BJ (cell line): ENCODE measurements at regions not wholly inside any gene's neighbourhood (a gene's known extent, or its start where the extent isn't known, plus 50 kb on each side); places are given as distances from the start of the nearest gene placed in this dataset.

ENCODE experiments used
- CTCF ChIA-PET: fragments of 350-600 bp; formaldehyde crosslinking; extraction: SDS; loops from one replicate; lab custom pipeline; 2021; ENCODE audit warnings: antibody characterized with exemption, inconsistent platforms; lab: Yijun Ruan, JAX
- POLR2A ChIA-PET: fragments of 300-600 bp; sonication (Branson Sonifier 250); formaldehyde crosslinking; extraction: SDS; loops from one replicate; lab custom pipeline; 2021; ENCODE audit warnings: antibody characterized with exemption; lab: Charles Lee
- DNase-seq: peaks from one replicate; pipeline ENCODE4 v3.0.0-alpha.2; 2011; ENCODE audit warnings: low read depth
- H3K27me3 ChIP-seq: 2 replicates; pipeline ENCODE4 v1.6.0; 2011; ENCODE audit warnings: low read length; ENCODE audit not compliant: control insufficient read depth, insufficient read depth
- H3K36me3 ChIP-seq: 2 replicates; pipeline ENCODE4 v1.5.1; 2011; ENCODE audit warnings: low read length; ENCODE audit not compliant: control insufficient read depth, insufficient read depth
- H3K4me3 ChIP-seq: 2 replicates; pipeline ENCODE4 v1.5.1; 2011; ENCODE audit warnings: low read depth, mild to moderate bottlenecking, control low read depth, low read length
- CTCF ChIP-seq: IDR thresholded peaks from 2 replicates; pipeline ENCODE4 v1.5.1; 2011; ENCODE audit warnings: low read depth, mild to moderate bottlenecking, control low read depth, inconsistent platforms, low read length, moderate library complexity; ENCODE audit not compliant: insufficient read depth

GRCh38 chr15:29346998-29347397 lies 77.4 kb upstream of the NSMCE3 start:
- POLR2A ChIA-PET = no interaction called here
- Histone ChIP-seq H3K27me3 (no peaks in the 10 kb centered on the region), H3K36me3 (no peaks in the 10 kb centered on the region), H3K4me3 (no peak overlapping the region)
- CTCF ChIA-PET = no interaction called here
- TF ChIP-seq CTCF = no peak
- no peak for DNase-seq

GRCh38 chr15:29345549-29346525 lies 76.2 kb upstream of the NSMCE3 start:
- TF ChIP-seq CTCF = no peak
- CTCF ChIA-PET = no interaction called here

GRCh38 chr15:29344474-29344873 lies 74.9 kb upstream of the NSMCE3 start:
- TF ChIP-seq CTCF = no peak
- CTCF ChIA-PET = interaction anchor here (0.5 to 0.9 kb wide), 2 partner anchors 45 to 242 kb away, joined by 3 read pairs; no protein-coding TSS in a partner anchor

More at GRCh38 chr15:29345549-29346525, 76.2 kb upstream of the NSMCE3 start:
- POLR2A ChIA-PET = no interaction called here
- no peak overlapping the region for H3K4me3 ChIP-seq
- no peaks in the 10 kb centered on the region for H3K36me3 ChIP-seq
- no peaks in the 10 kb centered on the region for H3K27me3 ChIP-seq
- DNase-seq = no peak

GRCh38 chr15:29343229-29343628 lies 73.6 kb upstream of the NSMCE3 start:
- Histone ChIP-seq H3K36me3 (no peaks in the 10 kb centered on the region), H3K4me3 (no peak overlapping the region), H3K27me3 (no peaks in the 10 kb centered on the region)
- CTCF ChIA-PET = no interaction called here
- no peak for TF ChIP-seq CTCF
- POLR2A ChIA-PET = no interaction called here
- no peak for DNase-seq

More at GRCh38 chr15:29344474-29344873, 74.9 kb upstream of the NSMCE3 start:
- POLR2A ChIA-PET = no interaction called here
- Histone ChIP-seq H3K4me3 (no peak overlapping the region), H3K27me3 (no peaks in the 10 kb centered on the region), H3K36me3 (no peaks in the 10 kb centered on the region)
- DNase-seq = no peak

- no peaks in the 10 kb centered on the region for H3K36me3 ChIP-seq
- ChIA-PET POLR2A (no interaction called here), CTCF (interaction anchor here (0.9 kb wide), 1 partner anchor 240 kb away, joined by 3 read pairs; no protein-coding TSS in a partner anchor)
- no peak overlapping the region for H3K4me3 ChIP-seq
- TF ChIP-seq CTCF = no peak
- DNase-seq = no peak
- no peaks in the 10 kb centered on the region for H3K27me3 ChIP-seq
Measured at GRCh38 chr15:29342201-29342600, 72.6 kb upstream of the NSMCE3 start.
